IMR-90 (cell line): ENCODE measurements at regions not wholly inside any gene's neighbourhood (a gene's known extent, or its start where the extent isn't known, plus 50 kb on each side); places are given as distances from the start of the nearest gene placed in this dataset.

Experiments used
- ATAC-seq: fragments of 200-7000 bp; cut with Tn5 transposase; 2 replicates; pipeline ENCODE4 v1.9.1; 2020; ENCODE audit warnings: low read depth, mild to moderate bottlenecking, moderate library complexity
- BruUV-seq: library from RNA; stranded (reverse); fragments of 400-500 nt; replicated peaks from 2 replicates; lab custom pipeline; 2021; lab: Mats Ljungman, UMichigan
- CTCF ChIA-PET: fragments of 300-600 bp; formaldehyde crosslinking; extraction: SDS; loops from one replicate; lab custom pipeline; 2021; ENCODE audit warnings: antibody characterized with exemption; lab: Yijun Ruan, JAX
- POLR2A ChIA-PET: fragments of 300-600 bp; sonication (Branson Sonifier 250); formaldehyde crosslinking; loops from one replicate; lab custom pipeline; 2022; ENCODE audit warnings: antibody characterized with exemption; ENCODE audit not compliant: unreplicated experiment; lab: Charles Lee
- DNase-seq: peaks from one replicate; pipeline ENCODE4 v3.0.0; 2013
- H2AFZ ChIP-seq: replicated peaks from 2 replicates; pipeline ENCODE3; 2013; ENCODE audit warnings: low read length, mild to moderate bottlenecking; ENCODE audit not compliant: poor library complexity
- H2AK5ac ChIP-seq: 2 replicates; pipeline ENCODE4 v1.6.1; 2013; ENCODE audit warnings: low read depth, low read length, inconsistent platforms
- H2AK9ac ChIP-seq: replicated peaks from 2 replicates; pipeline ENCODE3; 2013; ENCODE audit warnings: mild to moderate bottlenecking, low read depth, low read length, moderate library complexity; ENCODE audit not compliant: poor library complexity
- H2BK120ac ChIP-seq: 2 replicates; pipeline ENCODE4 v1.6.1; 2013; ENCODE audit warnings: low read depth, low read length, inconsistent platforms
- H2BK15ac ChIP-seq: 3 replicates; pipeline ENCODE4 v1.6.1; 2013; ENCODE audit warnings: low read depth, low read length, inconsistent platforms
- H2BK20ac ChIP-seq: 2 replicates; pipeline ENCODE4 v1.6.1; 2013; ENCODE audit warnings: low read depth, mild to moderate bottlenecking, inconsistent platforms, low read length, moderate library complexity
- H2BK5ac ChIP-seq: 2 replicates; pipeline ENCODE4 v1.6.1; 2013; ENCODE audit warnings: mild to moderate bottlenecking, low read depth, low read length, inconsistent platforms; ENCODE audit not compliant: poor library complexity, severe bottlenecking
- H3K14ac ChIP-seq: replicated peaks from 2 replicates; pipeline ENCODE4 v1.6.1; 2013; ENCODE audit warnings: low read depth, low read length, inconsistent platforms
- H3K18ac ChIP-seq: 2 replicates; pipeline ENCODE4 v1.6.1; 2013; ENCODE audit warnings: low read depth, low read length, control low read depth
- H3K23ac ChIP-seq: 2 replicates; pipeline ENCODE4 v1.6.1; 2013; ENCODE audit warnings: low read depth, low read length, inconsistent platforms
- H3K27ac ChIP-seq: 2 replicates; pipeline ENCODE4 v1.5.1; 2013; ENCODE audit warnings: mild to moderate bottlenecking, control low read depth, low read length; ENCODE audit not compliant: insufficient read depth
- H3K27me3 ChIP-seq: 2 replicates; pipeline ENCODE4 v1.6.1; 2013; ENCODE audit warnings: low read length; ENCODE audit not compliant: control insufficient read depth, insufficient read depth
- H3K36me3 ChIP-seq: 2 replicates; pipeline ENCODE4 v1.6.1; 2013; ENCODE audit warnings: low read length, mixed read lengths; ENCODE audit not compliant: control insufficient read depth, insufficient read depth
- H3K4ac ChIP-seq: 2 replicates; pipeline ENCODE4 v1.6.1; 2013; ENCODE audit warnings: low read depth, low read length, inconsistent platforms
- H3K4me1 ChIP-seq: 2 replicates; pipeline ENCODE4 v1.6.1; 2013; ENCODE audit warnings: low read length, mixed read lengths; ENCODE audit not compliant: control insufficient read depth, insufficient read depth
- H3K4me2 ChIP-seq: 2 replicates; pipeline ENCODE4 v1.6.1; 2013; ENCODE audit warnings: low read depth, mild to moderate bottlenecking, control low read depth, low read length, moderate library complexity
- H3K4me3 ChIP-seq: 2 replicates; pipeline ENCODE4 v1.5.1; 2013; ENCODE audit warnings: low read depth, mild to moderate bottlenecking, control low read depth, low read length, moderate library complexity; ENCODE audit not compliant: insufficient read depth
- H3K56ac ChIP-seq: 2 replicates; pipeline ENCODE4 v1.6.1; 2013; ENCODE audit warnings: low read length, inconsistent platforms; ENCODE audit not compliant: insufficient read depth; ENCODE audit errors: extremely low read depth
- H3K79me1 ChIP-seq, 2 experiments: 2 replicates each; pipeline ENCODE4 v1.6.1; 2013; ENCODE audit warnings: low read length in 2 of 2, inconsistent platforms in 1 of 2, low read depth in 1 of 2
- H3K9ac ChIP-seq: 2 replicates; pipeline ENCODE4 v1.6.1; 2013; ENCODE audit warnings: low read depth, low read length, control low read depth
- H3K9me1 ChIP-seq: 2 replicates; pipeline ENCODE4 v1.6.1; 2013; ENCODE audit warnings: low read length, inconsistent platforms; ENCODE audit not compliant: insufficient read depth
- H3K9me3 ChIP-seq: 2 replicates; pipeline ENCODE4 v1.6.1; 2013; ENCODE audit warnings: low read length; ENCODE audit not compliant: control insufficient read depth, insufficient read depth
- H4K20me1 ChIP-seq: 2 replicates; pipeline ENCODE4 v1.6.1; 2013; ENCODE audit warnings: low read length, inconsistent platforms; ENCODE audit not compliant: insufficient read depth
- H4K5ac ChIP-seq: 2 replicates; pipeline ENCODE4 v1.6.1; 2013; ENCODE audit warnings: mild to moderate bottlenecking, low read depth, low read length, control low read depth
- H4K8ac ChIP-seq, 2 experiments: 2 replicates each; pipeline ENCODE4 v1.6.1; 2013; ENCODE audit warnings: low read depth in 2 of 2, low read length in 2 of 2, control low read depth in 1 of 2, inconsistent platforms in 1 of 2
- H4K91ac ChIP-seq: 2 replicates; pipeline ENCODE4 v1.6.1; 2013; ENCODE audit warnings: low read depth, low read length, inconsistent platforms; ENCODE audit not compliant: insufficient read depth
- BHLHE40 ChIP-seq: fragments of 150-350 bp; IDR thresholded peaks from 2 replicates; pipeline ENCODE4 v1.6.1; 2016; ENCODE audit warnings: mild to moderate bottlenecking, low read depth, low read length
- CEBPB ChIP-seq: IDR thresholded peaks from 2 replicates; pipeline ENCODE4 v1.6.1; 2012; ENCODE audit warnings: low read depth, low read length, improper control_type of control experiment
- CHD1 ChIP-seq: IDR thresholded peaks from 2 replicates; pipeline ENCODE4 v1.6.1; 2012; ENCODE audit warnings: low read depth, low read length, improper control_type of control experiment
- CTCF ChIP-seq: conservative IDR thresholded peaks from 2 replicates; pipeline ENCODE4 v1.5.1; 2012; ENCODE audit warnings: mild to moderate bottlenecking, low read depth, low read length, improper control_type of control experiment
- ELK1 ChIP-seq: fragments of 150-350 bp; IDR thresholded peaks from 2 replicates; pipeline ENCODE4 v1.6.1; 2016; ENCODE audit warnings: low read depth, mild to moderate bottlenecking, low read length, moderate library complexity, borderline replicate concordance
- FOS ChIP-seq: fragments of 150-350 bp; IDR thresholded peaks from 2 replicates; pipeline ENCODE4 v1.6.1; 2016; ENCODE audit warnings: low read depth, low read length
- MAFK ChIP-seq: IDR thresholded peaks from 2 replicates; pipeline ENCODE4 v1.6.1; 2012; ENCODE audit warnings: low read depth, low read length, improper control_type of control experiment
- MAZ ChIP-seq: IDR thresholded peaks from 2 replicates; pipeline ENCODE4 v1.6.1; 2012; ENCODE audit warnings: low read depth, mild to moderate bottlenecking, low read length, improper control_type of control experiment, moderate library complexity, borderline replicate concordance
- MXI1 ChIP-seq: IDR thresholded peaks from 2 replicates; pipeline ENCODE4 v1.6.1; 2012; ENCODE audit warnings: low read depth, mild to moderate bottlenecking, low read length, moderate library complexity, borderline replicate concordance
- NFE2L2 ChIP-seq: fragments of 150-350 bp; IDR thresholded peaks from 2 replicates; pipeline ENCODE4 v1.6.1; 2016; ENCODE audit warnings: low read depth, mild to moderate bottlenecking, low read length
- POLR2A ChIP-seq: IDR thresholded peaks from 2 replicates; pipeline ENCODE4 v1.6.1; 2012; ENCODE audit warnings: mild to moderate bottlenecking, low read depth, low read length
- RAD21 ChIP-seq: IDR thresholded peaks from 2 replicates; pipeline ENCODE4 v1.6.1; 2012; ENCODE audit warnings: low read length, improper control_type of control experiment
- RCOR1 ChIP-seq: IDR thresholded peaks from 2 replicates; pipeline ENCODE4 v1.6.1; 2012; ENCODE audit warnings: mild to moderate bottlenecking, low read length, improper control_type of control experiment; ENCODE audit not compliant: insufficient replicate concordance
- RFX5 ChIP-seq: IDR thresholded peaks from 2 replicates; pipeline ENCODE4 v1.8.0; 2012; ENCODE audit warnings: low read depth, mild to moderate bottlenecking, low read length, moderate library complexity
- SMC3 ChIP-seq: fragments of 150-350 bp; IDR thresholded peaks from 2 replicates; pipeline ENCODE4 v1.6.1; 2016; ENCODE audit warnings: low read depth, mild to moderate bottlenecking, antibody characterized with exemption, low read length, moderate library complexity
- USF2 ChIP-seq: fragments of 150-350 bp; IDR thresholded peaks from 2 replicates; pipeline ENCODE4 v1.6.1; 2017; ENCODE audit warnings: mild to moderate bottlenecking, antibody characterized with exemption, low read length, low read depth
- WGBS, 2 experiments: methylation state at CpG; one replicate each; pipeline versions ENCODE4 v1.1.5 to v1.1.7; 2013; ENCODE audit warnings: missing lambda C conversion rate in 2 of 2; ENCODE audit not compliant: insufficient read length in 1 of 2; ENCODE audit errors: extremely low coverage in 2 of 2; 5-methylcytosine and 5-hydroxymethylcytosine counted together
- dilution Hi-C: fragments of 300-500 bp; cut with HindIII; formaldehyde crosslinking; loops from one replicate; pipeline ENCODE4 v1.14.3; 2018; ENCODE audit warnings: low sequenced_read_pairs; ENCODE audit not compliant: unreplicated experiment
- in situ Hi-C: fragments of 300-500 bp; cut with MboI; formaldehyde crosslinking; loops from 3 replicates; pipeline ENCODE4 v1.14.3; 2019; ENCODE audit warnings: low sequenced_read_pairs, inconsistent platforms, mixed read lengths
- intact Hi-C: fragments of 100-400 bp; cut with micrococcal nuclease; formaldehyde crosslinking; loops from 2 replicates; pipeline ENCODE4 v1.10.0; 2022

- CTCF ChIA-PET, result no interaction called here
- in situ Hi-C loops (no loop called here), intact Hi-C loops (no loop called here)
Observed at GRCh38 chr2:59484673-59485072, 1068.8 kb downstream of the BCL11A start.

More at GRCh38 chr2:59484673-59485072, 1068.8 kb downstream of the BCL11A start:
- Histone ChIP-seq H3K14ac (no peak overlapping the region), H2BK15ac (no peak overlapping the region), H2AK9ac (no peak overlapping the region), H2BK5ac (no peak overlapping the region), H3K27ac (no peak overlapping the region), H2BK20ac (no peak overlapping the region), H3K27me3 (no peaks in the 10 kb centered on the region), H2AFZ (no peak overlapping the region), H3K18ac (no peak overlapping the region), H3K4me2 (no peak overlapping the region), H3K4me1 (no peaks in the 10 kb centered on the region), H2AK5ac (no peak overlapping the region), H3K4ac (no peak overlapping the region), H3K79me1 (no peaks in the 10 kb centered on the region), H3K23ac (no peak overlapping the region), H2BK120ac (no peak overlapping the region), H4K5ac (no peak overlapping the region), H3K9ac (no peak overlapping the region), H3K9me1 (no peaks in the 10 kb centered on the region), H4K91ac (no peak overlapping the region), H3K56ac (no peak overlapping the region), H4K20me1 (no peaks in the 10 kb centered on the region), H3K4me3 (no peak overlapping the region), H3K9me3 (peaks cover 7% of the 10 kb centered on the region), H4K8ac (no peak overlapping the region), H3K36me3 (no peaks in the 10 kb centered on the region)
- no TSS peak for BruUV-seq
- POLR2A ChIA-PET, result no interaction called here
- no peak for ATAC-seq
- no peak for TF ChIP-seq NFE2L2
- no peak; the same call in 1 of the 2 replicates for TF ChIP-seq MAFK
- no peak for TF ChIP-seq BHLHE40
- TF ChIP-seq FOS, result no peak
- no peak for TF ChIP-seq CEBPB
- TF ChIP-seq RAD21, result no peak
- TF ChIP-seq MAZ, result no peak
- TF ChIP-seq CTCF, result no peak
- TF ChIP-seq SMC3, result no peak
- no peak for TF ChIP-seq RFX5
- no peak for TF ChIP-seq POLR2A
- TF ChIP-seq MXI1, result no peak
- no peak for TF ChIP-seq ELK1
- no peak for TF ChIP-seq USF2
- no peak for TF ChIP-seq RCOR1
- TF ChIP-seq CHD1, result no peak
- no CpG with 5 or more reads among the region's 3 CpGs for WGBS, 2 experiments
- DNase-seq, result no peak
- dilution Hi-C loops, result no loop called here
